GM12873 (cell line): ENCODE measurements at regions not wholly inside any gene's neighbourhood (a gene's known extent, or its start where the extent isn't known, plus 50 kb on each side); places are given as distances from the start of the nearest gene placed in this dataset.

Experiments
- CTCF ChIP-seq: IDR thresholded peaks from 2 replicates; pipeline ENCODE4 v1.5.1; 2012; ENCODE audit warnings: low read depth, mild to moderate bottlenecking, moderate library complexity, low read length, control low read depth; ENCODE audit not compliant: insufficient read depth; ENCODE audit errors: missing control alignments

GRCh38 chr6:126937426-126937825 lies 181.0 kb upstream of the RSPO3 start:
- TF ChIP-seq CTCF: no peak

- TF ChIP-seq CTCF: no peak
These were observed 178.7 kb upstream of the RSPO3 start for GRCh38 chr6:126939784-126940183.

GRCh38 chr6:126941751-126942150 lies 176.7 kb upstream of the RSPO3 start:
- no peak for TF ChIP-seq CTCF

GRCh38 chr6:126944512-126944911 lies 174.0 kb upstream of the RSPO3 start:
- no peak for TF ChIP-seq CTCF

- TF ChIP-seq CTCF: no peak
These were observed 173.3 kb upstream of the RSPO3 start for GRCh38 chr6:126945150-126945685.

GRCh38 chr6:126945812-126946360 lies 172.6 kb upstream of the RSPO3 start:
- TF ChIP-seq CTCF: no peak

- no peak for TF ChIP-seq CTCF
These were observed 171.4 kb upstream of the RSPO3 start for GRCh38 chr6:126947070-126947469.

GRCh38 chr6:126949786-126950185 lies 168.7 kb upstream of the RSPO3 start:
- TF ChIP-seq CTCF: no peak
